ENCODE measurements at regions not wholly inside any gene's neighbourhood (a gene's known extent, or its start where the extent isn't known, plus 50 kb on each side); places are given as distances from the start of the nearest gene placed in this dataset.

GRCh38 chr1:185445594-185445993 lies 128.6 kb upstream of the IVNS1ABP start:
- H4K20me1 ChIP-seq (ENCODE audit: insufficient read depth) = no peaks in the 10 kb centered on the region
- H3K36me3 ChIP-seq (ENCODE audit: insufficient read depth) = no peaks in the 10 kb centered on the region
- no peak overlapping the region for H3K9ac ChIP-seq
- no peak overlapping the region for H3K4me2 ChIP-seq
- no peak overlapping the region for H3K4me3 ChIP-seq (IDR thresholded peaks at IDR 0.05; ENCODE audit: insufficient read depth, low read depth, low read length)
- no peak for TF ChIP-seq CTCF (conservative IDR thresholded peaks at IDR 0.05; ENCODE audit: low read depth, low read length)
- no peaks in the 10 kb centered on the region for H3K27me3 ChIP-seq (ENCODE audit: insufficient read depth, low read depth)
- no peaks in the 10 kb centered on the region for H3K79me2 ChIP-seq (ENCODE audit: insufficient read depth, low read depth)
- H3K27ac ChIP-seq = no peak overlapping the region
- H2AFZ ChIP-seq (ENCODE audit: low read depth) = no peak overlapping the region
- peaks cover 3% of the 10 kb centered on the region for H3K4me1 ChIP-seq (ENCODE audit: low read depth, poor library complexity, severe bottlenecking)

GRCh38 chr1:185444676-185445075 lies 127.6 kb upstream of the IVNS1ABP start:
- Histone ChIP-seq H3K27me3 (ENCODE audit: insufficient read depth, low read depth) (no peaks in the 10 kb centered on the region), H3K79me2 (ENCODE audit: insufficient read depth, low read depth) (no peaks in the 10 kb centered on the region), H3K4me2 (no peak overlapping the region), H3K9ac (no peak overlapping the region), H4K20me1 (ENCODE audit: insufficient read depth) (no peaks in the 10 kb centered on the region), H3K36me3 (ENCODE audit: insufficient read depth) (no peaks in the 10 kb centered on the region), H3K27ac (no peak overlapping the region), H2AFZ (ENCODE audit: low read depth) (no peak overlapping the region), H3K4me1 (ENCODE audit: low read depth, poor library complexity, severe bottlenecking) (peaks cover 12% of the 10 kb centered on the region), H3K4me3 (IDR thresholded peaks at IDR 0.05; ENCODE audit: insufficient read depth, low read depth, low read length) (no peak overlapping the region)
- no peak for TF ChIP-seq CTCF (conservative IDR thresholded peaks at IDR 0.05; ENCODE audit: low read depth, low read length)

GRCh38 chr1:185442050-185442449 lies 125.0 kb upstream of the IVNS1ABP start:
- Histone ChIP-seq H2AFZ (ENCODE audit: low read depth) (no peak overlapping the region), H3K4me2 (no peak overlapping the region), H3K9ac (no peak overlapping the region), H3K36me3 (ENCODE audit: insufficient read depth) (no peaks in the 10 kb centered on the region), H4K20me1 (ENCODE audit: insufficient read depth) (no peaks in the 10 kb centered on the region), H3K79me2 (ENCODE audit: insufficient read depth, low read depth) (no peaks in the 10 kb centered on the region), H3K27me3 (ENCODE audit: insufficient read depth, low read depth) (no peaks in the 10 kb centered on the region), H3K4me1 (ENCODE audit: low read depth, poor library complexity, severe bottlenecking) (peaks cover 22% of the 10 kb centered on the region), H3K27ac (no peak overlapping the region), H3K4me3 (IDR thresholded peaks at IDR 0.05; ENCODE audit: insufficient read depth, low read depth, low read length) (no peak overlapping the region)
- no peak for TF ChIP-seq CTCF (conservative IDR thresholded peaks at IDR 0.05; ENCODE audit: low read depth, low read length)

GRCh38 chr1:185441605-185442004 lies 124.6 kb upstream of the IVNS1ABP start:
- Histone ChIP-seq H3K36me3 (ENCODE audit: insufficient read depth) (no peaks in the 10 kb centered on the region), H3K27me3 (ENCODE audit: insufficient read depth, low read depth) (no peaks in the 10 kb centered on the region), H2AFZ (ENCODE audit: low read depth) (no peak overlapping the region), H4K20me1 (ENCODE audit: insufficient read depth) (no peaks in the 10 kb centered on the region), H3K4me2 (no peak overlapping the region), H3K27ac (no peak overlapping the region), H3K79me2 (ENCODE audit: insufficient read depth, low read depth) (no peaks in the 10 kb centered on the region), H3K4me1 (ENCODE audit: low read depth, poor library complexity, severe bottlenecking) (peaks cover 22% of the 10 kb centered on the region), H3K9ac (no peak overlapping the region), H3K4me3 (IDR thresholded peaks at IDR 0.05; ENCODE audit: insufficient read depth, low read depth, low read length) (no peak overlapping the region)
- TF ChIP-seq CTCF (conservative IDR thresholded peaks at IDR 0.05; ENCODE audit: low read depth, low read length) = no peak
